Endothelial cell (in vitro differentiated cells): ENCODE measurements at regions not wholly inside any gene's neighbourhood (a gene's known extent, or its start where the extent isn't known, plus 50 kb on each side); places are given as distances from the start of the nearest gene placed in this dataset.

Experiments
- DNase-seq: peaks from one replicate; pipeline ENCODE4 v3.0.0; 2021; ENCODE audit warnings: low spot score
- H3K27ac Mint-ChIP-seq: one replicate; pipeline ENCODE4 v1.8.0; 2021; ENCODE audit warnings: mixed read lengths, inconsistent platforms; ENCODE audit not compliant: unreplicated experiment
- H3K27me3 Mint-ChIP-seq: one replicate; pipeline ENCODE4 v1.8.0; 2021; ENCODE audit warnings: mild to moderate bottlenecking, moderate library complexity, mixed read lengths, inconsistent platforms; ENCODE audit not compliant: unreplicated experiment
- H3K36me3 Mint-ChIP-seq: one replicate; pipeline ENCODE4 v1.8.0; 2021; ENCODE audit warnings: mild to moderate bottlenecking, low read depth, mixed read lengths, inconsistent platforms; ENCODE audit not compliant: unreplicated experiment
- H3K4me1 Mint-ChIP-seq: one replicate; pipeline ENCODE4 v1.8.0; 2021; ENCODE audit warnings: mild to moderate bottlenecking, mixed read lengths, inconsistent platforms; ENCODE audit not compliant: unreplicated experiment
- H3K4me3 Mint-ChIP-seq: one replicate; pipeline ENCODE4 v1.8.0; 2021; ENCODE audit warnings: mild to moderate bottlenecking, mixed read lengths, inconsistent platforms; ENCODE audit not compliant: unreplicated experiment
- H3K9me3 Mint-ChIP-seq: one replicate; pipeline ENCODE4 v1.8.0; 2021; ENCODE audit warnings: mixed read lengths, inconsistent platforms; ENCODE audit not compliant: unreplicated experiment
- TF ChIP-seq, protein P1 (sequence below): fragments of 200-600 bp; sonication (generic); IDR thresholded peaks from one replicate; pipeline ENCODE4 v1.5.0; 2021; ENCODE audit warnings: antibody characterized with exemption; ENCODE audit not compliant: unreplicated experiment

DNA sequence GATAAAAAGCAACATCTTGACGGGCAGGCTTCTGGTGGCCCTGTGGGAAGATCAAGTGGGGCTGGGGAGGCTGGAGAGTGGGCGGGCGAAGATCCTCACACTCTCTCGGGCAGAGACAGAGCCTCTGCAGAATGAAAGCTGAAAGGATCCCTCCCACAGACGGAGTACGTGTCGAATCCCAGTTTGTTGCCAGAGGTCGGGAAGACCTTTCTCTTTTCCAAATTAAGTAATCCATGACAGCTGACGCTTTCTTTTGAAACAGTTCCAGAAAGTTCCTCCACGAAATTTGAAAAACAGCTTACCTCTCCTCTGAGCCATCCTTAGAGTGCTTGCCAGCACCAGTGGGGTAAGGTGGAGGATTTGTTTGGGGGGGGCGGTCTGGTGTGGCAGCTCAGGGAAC, 155.6 kb upstream of the SMLR1 start:
- TF ChIP-seq, protein P1, sequence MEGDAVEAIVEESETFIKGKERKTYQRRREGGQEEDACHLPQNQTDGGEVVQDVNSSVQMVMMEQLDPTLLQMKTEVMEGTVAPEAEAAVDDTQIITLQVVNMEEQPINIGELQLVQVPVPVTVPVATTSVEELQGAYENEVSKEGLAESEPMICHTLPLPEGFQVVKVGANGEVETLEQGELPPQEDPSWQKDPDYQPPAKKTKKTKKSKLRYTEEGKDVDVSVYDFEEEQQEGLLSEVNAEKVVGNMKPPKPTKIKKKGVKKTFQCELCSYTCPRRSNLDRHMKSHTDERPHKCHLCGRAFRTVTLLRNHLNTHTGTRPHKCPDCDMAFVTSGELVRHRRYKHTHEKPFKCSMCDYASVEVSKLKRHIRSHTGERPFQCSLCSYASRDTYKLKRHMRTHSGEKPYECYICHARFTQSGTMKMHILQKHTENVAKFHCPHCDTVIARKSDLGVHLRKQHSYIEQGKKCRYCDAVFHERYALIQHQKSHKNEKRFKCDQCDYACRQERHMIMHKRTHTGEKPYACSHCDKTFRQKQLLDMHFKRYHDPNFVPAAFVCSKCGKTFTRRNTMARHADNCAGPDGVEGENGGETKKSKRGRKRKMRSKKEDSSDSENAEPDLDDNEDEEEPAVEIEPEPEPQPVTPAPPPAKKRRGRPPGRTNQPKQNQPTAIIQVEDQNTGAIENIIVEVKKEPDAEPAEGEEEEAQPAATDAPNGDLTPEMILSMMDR: no peak
- no peak for DNase-seq
- H3K27ac Mint-ChIP-seq: no peak overlapping the region
- H3K9me3 Mint-ChIP-seq: no peaks in the 10 kb centered on the region
- no peaks in the 10 kb centered on the region for H3K4me1 Mint-ChIP-seq
- H3K27me3 Mint-ChIP-seq: no peaks in the 10 kb centered on the region
- peaks cover 4% of the 10 kb centered on the region for H3K36me3 Mint-ChIP-seq
- H3K4me3 Mint-ChIP-seq: no peak overlapping the region

DNA sequence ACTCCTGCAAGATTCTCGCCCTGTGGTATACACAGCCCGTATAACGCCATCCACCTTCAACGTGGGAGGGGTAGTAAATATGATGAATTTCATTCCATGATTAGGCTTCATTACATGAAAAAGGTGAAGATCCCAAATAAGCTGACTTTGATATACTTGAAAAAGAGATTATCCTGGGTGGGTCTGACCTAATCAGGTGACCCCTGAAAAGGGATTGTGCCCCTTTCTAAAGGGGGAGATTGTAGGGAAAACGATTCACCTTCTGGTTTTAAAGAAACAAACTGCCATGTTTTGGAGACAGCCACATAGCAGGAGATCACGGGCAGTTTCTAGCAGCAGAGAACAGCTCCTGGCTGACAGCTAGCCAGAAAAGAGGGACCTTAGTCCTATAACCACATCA, 155.1 kb upstream of the SMLR1 start:
- no peak for DNase-seq
- H3K4me3 Mint-ChIP-seq: no peak overlapping the region
- H3K4me1 Mint-ChIP-seq: no peaks in the 10 kb centered on the region
- TF ChIP-seq, protein P1: no peak
- peaks cover 2% of the 10 kb centered on the region for H3K36me3 Mint-ChIP-seq
- H3K9me3 Mint-ChIP-seq: no peaks in the 10 kb centered on the region
- no peak overlapping the region for H3K27ac Mint-ChIP-seq
- H3K27me3 Mint-ChIP-seq: no peaks in the 10 kb centered on the region

DNA sequence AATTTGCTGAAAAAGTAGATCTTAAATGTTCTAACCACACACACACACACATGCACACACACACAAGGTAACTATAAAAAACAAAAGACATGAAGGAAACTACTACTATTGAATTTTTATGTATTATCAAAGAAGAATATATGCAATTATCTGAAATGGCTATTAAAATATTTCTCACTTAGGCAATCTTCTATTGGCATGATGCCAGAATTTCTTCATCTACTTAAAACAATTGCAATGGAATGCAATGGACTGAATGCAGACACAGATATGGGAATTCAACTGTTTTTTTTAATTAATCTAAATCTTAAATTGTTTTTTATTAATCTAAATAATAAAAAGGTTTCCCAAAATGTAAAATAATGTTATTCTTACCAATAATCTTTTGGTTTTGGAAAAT, 152.6 kb upstream of the SMLR1 start:
- no peak for DNase-seq
- TF ChIP-seq, protein P1: no peak
- H3K9me3 Mint-ChIP-seq: no peaks in the 10 kb centered on the region

DNA sequence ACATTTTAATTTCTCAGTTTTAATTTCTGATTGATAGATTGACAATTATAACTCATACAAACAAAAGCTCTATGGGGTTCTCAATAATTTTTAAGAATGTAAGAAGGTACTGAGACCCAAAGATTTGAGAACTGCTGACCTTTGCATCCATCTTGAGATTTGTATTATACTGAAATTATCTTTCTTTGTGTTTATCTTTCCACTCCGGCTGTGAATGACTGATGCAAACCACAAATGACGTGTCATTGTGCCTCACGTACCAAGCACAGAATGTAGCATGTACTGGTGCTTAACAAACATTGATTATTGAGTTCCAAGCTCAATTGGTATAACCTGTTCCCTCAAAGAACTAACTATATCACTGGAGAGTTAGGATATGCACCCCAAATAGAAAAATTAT, 152.1 kb upstream of the SMLR1 start:
- no peak overlapping the region for H3K27ac Mint-ChIP-seq
- H3K4me1 Mint-ChIP-seq: no peaks in the 10 kb centered on the region
- no peaks in the 10 kb centered on the region for H3K27me3 Mint-ChIP-seq
- no peaks in the 10 kb centered on the region for H3K9me3 Mint-ChIP-seq
- no peak for DNase-seq
- H3K4me3 Mint-ChIP-seq: no peak overlapping the region
- H3K36me3 Mint-ChIP-seq: no peaks in the 10 kb centered on the region
- TF ChIP-seq, protein P1: no peak

More for the DNA sequence above, 152.6 kb upstream of the SMLR1 start:
- no peak overlapping the region for H3K4me3 Mint-ChIP-seq
- H3K27ac Mint-ChIP-seq: no peak overlapping the region
- no peaks in the 10 kb centered on the region for H3K36me3 Mint-ChIP-seq
- no peaks in the 10 kb centered on the region for H3K27me3 Mint-ChIP-seq
- no peaks in the 10 kb centered on the region for H3K4me1 Mint-ChIP-seq

DNA sequence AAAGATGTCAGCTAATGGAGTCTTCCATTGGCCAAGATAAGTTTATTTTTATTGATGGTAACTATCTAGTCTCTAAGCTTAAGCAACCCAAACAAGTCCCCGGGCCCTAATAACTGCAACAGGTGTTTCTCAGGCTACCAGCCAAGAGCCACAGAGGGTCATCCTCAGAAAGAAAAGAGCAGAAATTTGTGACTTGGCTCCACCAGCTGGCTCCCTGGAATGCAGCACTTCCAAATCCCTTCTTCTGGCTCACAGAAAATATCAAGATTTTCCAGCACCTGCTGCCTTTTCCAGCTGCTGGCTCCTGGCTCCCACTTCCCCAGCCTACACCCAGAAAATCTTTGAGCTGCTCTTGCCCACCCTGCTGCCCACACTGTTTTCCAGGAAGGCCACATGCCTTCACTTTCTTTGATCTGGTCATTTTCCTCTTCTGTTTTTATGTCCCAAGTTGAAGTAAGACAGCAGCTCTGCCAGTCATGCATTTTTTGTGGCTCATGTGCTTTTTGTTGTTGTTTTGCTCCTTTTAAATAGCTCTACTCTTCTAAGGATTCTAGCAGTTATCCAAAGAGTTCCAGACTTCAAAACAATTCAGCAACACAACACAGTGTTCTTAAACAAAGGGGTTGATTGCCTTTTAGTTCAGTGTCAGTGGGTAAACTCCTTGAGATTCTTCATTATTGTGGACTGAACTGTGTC, 151.0 kb upstream of the SMLR1 start:
- H3K9me3 Mint-ChIP-seq: no peaks in the 10 kb centered on the region
- TF ChIP-seq, protein P1: no peak
- H3K36me3 Mint-ChIP-seq: no peaks in the 10 kb centered on the region
- H3K27ac Mint-ChIP-seq: no peak overlapping the region
- no peaks in the 10 kb centered on the region for H3K27me3 Mint-ChIP-seq
- no peaks in the 10 kb centered on the region for H3K4me1 Mint-ChIP-seq
- no peak for DNase-seq
- no peak overlapping the region for H3K4me3 Mint-ChIP-seq
